ENCODE measurements at regions not wholly inside any gene's neighbourhood (a gene's known extent, or its start where the extent isn't known, plus 50 kb on each side); places are given as distances from the start of the nearest gene placed in this dataset.

- Histone ChIP-seq H3K9me3 (ENCODE audit: insufficient read depth, low read length) (no peaks in the 10 kb centered on the region), H3K79me2 (ENCODE audit: insufficient read depth, low read length) (no peaks in the 10 kb centered on the region), H3F3A (ENCODE audit: insufficient read depth) (no peaks in the 10 kb centered on the region), H3K4me2 (ENCODE audit: low read depth, low read length, poor library complexity, severe bottlenecking) (no peak overlapping the region), H3K27ac (ENCODE audit: low read depth, low read length) (no peak overlapping the region), H4K20me1 (ENCODE audit: low read depth, low read length) (no peaks in the 10 kb centered on the region), H3K27me3 (ENCODE audit: low read length) (no peaks in the 10 kb centered on the region), H3K9ac (ENCODE audit: low read length) (no peak overlapping the region), H3K4me3 (ENCODE audit: insufficient read depth, low read length, poor library complexity, severe bottlenecking) (no peak overlapping the region), H2AFZ (ENCODE audit: low read depth, low read length, severe bottlenecking) (no peak overlapping the region), H3K36me3 (ENCODE audit: low read length) (no peaks in the 10 kb centered on the region), H3K9me2 (replicated peaks; ENCODE audit: insufficient read depth, low read length) (no peaks in the 10 kb centered on the region)
- TF ChIP-seq EZH2phosphoT487 (conservative IDR thresholded peaks at IDR 0.05; ENCODE audit: low read length): no peak
- no peak for TF ChIP-seq CTCF (IDR thresholded peaks at IDR 0.05; ENCODE audit: insufficient read depth, low read length, poor library complexity, severe bottlenecking)
These were observed 607.4 kb downstream of the KIF4B start for GRCh38 chr5:155620821-155621410.

DNA sequence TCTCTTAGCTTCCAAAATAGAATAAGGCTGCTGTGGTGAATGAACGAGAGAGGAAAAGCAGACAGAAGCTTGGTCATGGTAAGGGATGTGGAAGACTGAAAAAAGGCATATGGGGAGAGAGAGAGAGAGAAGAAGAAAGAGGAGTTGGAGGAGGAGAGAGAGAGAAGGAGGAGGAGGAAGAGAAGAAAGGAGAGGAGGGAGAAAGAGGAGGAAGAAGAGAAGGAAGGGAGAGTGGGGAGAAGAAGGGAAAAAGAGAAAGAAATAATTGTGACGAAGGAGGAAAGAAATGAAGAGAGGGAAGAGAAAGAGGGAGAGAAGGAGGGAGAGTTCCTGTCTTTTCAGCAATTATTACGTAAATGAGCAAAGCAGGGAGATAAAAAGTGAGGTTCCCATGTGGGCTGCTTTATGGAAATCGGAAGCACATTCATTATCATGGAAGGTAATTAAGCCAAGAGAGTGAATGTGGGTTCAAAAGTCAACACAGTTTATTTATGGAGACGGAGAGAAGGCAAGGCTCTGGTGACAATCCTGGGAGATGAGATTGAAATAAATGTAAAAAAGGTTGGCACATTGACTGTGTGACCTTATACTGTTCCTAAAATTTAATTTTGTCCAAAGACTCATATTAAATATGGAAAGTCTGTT is 611.2 kb downstream of the KIF4B start:
- no peak overlapping the region for H3K4me3 ChIP-seq (ENCODE audit: insufficient read depth, low read length, poor library complexity, severe bottlenecking)
- H2AFZ ChIP-seq (ENCODE audit: low read depth, low read length, severe bottlenecking): no peak overlapping the region
- H3K27me3 ChIP-seq (ENCODE audit: low read length): no peaks in the 10 kb centered on the region
- H3K36me3 ChIP-seq (ENCODE audit: low read length): no peaks in the 10 kb centered on the region
- no peaks in the 10 kb centered on the region for H3K9me3 ChIP-seq (ENCODE audit: insufficient read depth, low read length)
- H3K9ac ChIP-seq (ENCODE audit: low read length): no peak overlapping the region
- H3F3A ChIP-seq (ENCODE audit: insufficient read depth): no peaks in the 10 kb centered on the region
- no peak overlapping the region for H3K4me2 ChIP-seq (ENCODE audit: low read depth, low read length, poor library complexity, severe bottlenecking)
- H3K9me2 ChIP-seq (replicated peaks; ENCODE audit: insufficient read depth, low read length): no peaks in the 10 kb centered on the region
- H3K79me2 ChIP-seq (ENCODE audit: insufficient read depth, low read length): no peaks in the 10 kb centered on the region
- H3K27ac ChIP-seq (ENCODE audit: low read depth, low read length): no peak overlapping the region
- H4K20me1 ChIP-seq (ENCODE audit: low read depth, low read length): no peaks in the 10 kb centered on the region
- TF ChIP-seq CTCF (IDR thresholded peaks at IDR 0.05; ENCODE audit: insufficient read depth, low read length, poor library complexity, severe bottlenecking) (no peak), EZH2phosphoT487 (conservative IDR thresholded peaks at IDR 0.05; ENCODE audit: low read length) (no peak)

DNA sequence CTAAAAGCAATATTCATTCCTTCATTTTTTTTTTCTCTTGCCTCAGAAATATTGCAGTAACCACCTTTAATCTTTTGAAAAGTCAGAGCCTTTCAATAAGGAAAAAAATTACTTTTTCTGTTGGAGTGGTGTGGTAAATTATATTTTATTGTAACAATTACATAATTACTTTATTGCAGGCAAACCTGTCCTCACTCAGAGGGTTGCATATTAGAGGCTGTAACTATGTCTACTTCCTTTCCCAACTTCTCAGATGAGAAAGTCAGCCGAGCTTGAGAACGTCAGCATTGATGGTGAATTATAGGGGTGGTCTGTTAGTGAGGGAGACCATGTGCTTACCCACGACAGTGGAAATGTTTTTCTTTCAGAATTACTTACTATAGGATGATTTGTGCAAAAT is 611.8 kb downstream of the KIF4B start:
- no peak overlapping the region for H2AFZ ChIP-seq (ENCODE audit: low read depth, low read length, severe bottlenecking)
- H3K9ac ChIP-seq (ENCODE audit: low read length): no peak overlapping the region
- H3K9me2 ChIP-seq (replicated peaks; ENCODE audit: insufficient read depth, low read length): no peaks in the 10 kb centered on the region
- no peak overlapping the region for H3K4me2 ChIP-seq (ENCODE audit: low read depth, low read length, poor library complexity, severe bottlenecking)
- no peaks in the 10 kb centered on the region for H3K9me3 ChIP-seq (ENCODE audit: insufficient read depth, low read length)
- no peak for TF ChIP-seq CTCF (IDR thresholded peaks at IDR 0.05; ENCODE audit: insufficient read depth, low read length, poor library complexity, severe bottlenecking)
- no peak for TF ChIP-seq EZH2phosphoT487 (conservative IDR thresholded peaks at IDR 0.05; ENCODE audit: low read length)
- H3K79me2 ChIP-seq (ENCODE audit: insufficient read depth, low read length): no peaks in the 10 kb centered on the region
- no peaks in the 10 kb centered on the region for H3F3A ChIP-seq (ENCODE audit: insufficient read depth)
- H3K27me3 ChIP-seq (ENCODE audit: low read length): no peaks in the 10 kb centered on the region
- no peak overlapping the region for H3K4me3 ChIP-seq (ENCODE audit: insufficient read depth, low read length, poor library complexity, severe bottlenecking)
- no peaks in the 10 kb centered on the region for H4K20me1 ChIP-seq (ENCODE audit: low read depth, low read length)
- H3K27ac ChIP-seq (ENCODE audit: low read depth, low read length): no peak overlapping the region
- no peaks in the 10 kb centered on the region for H3K36me3 ChIP-seq (ENCODE audit: low read length)
